ENCODE measurements at regions not wholly inside any gene's neighbourhood (a gene's known extent, or its start where the extent isn't known, plus 50 kb on each side); places are given as distances from the start of the nearest gene placed in this dataset.
"Not testable (repeated sequence)": the region's sequence is repeated elsewhere in the genome, so short reads cannot be mapped to it uniquely, and the experiment has no call there.

GRCh38 chr3:194871864-194872668, 186.4 kb downstream of the FAM43A start:
- Histone ChIP-seq H3K4me1 (ENCODE audit: control insufficient read depth in 1 of 2, insufficient read depth in 2 of 2, low read length in 2 of 2) (peaks cover 4 to 20% of the 10 kb centered on the region in 2 donors), H3K27ac (ENCODE audit: low read length) (no peak overlapping the region), H3K4me3 (ENCODE audit: low read depth in 1 of 2, low read length in 2 of 2) (no peak overlapping the region), H3K36me3 (ENCODE audit: control insufficient read depth in 1 of 2, insufficient read depth in 2 of 2, low read length in 2 of 2) (no peaks in the 10 kb centered on the region), H3K9me3 (ENCODE audit: control insufficient read depth in 1 of 2, low read length in 2 of 2) (peaks cover 0 to 5% of the 10 kb centered on the region in 2 donors), H3K27me3 (ENCODE audit: low read depth, low read length) (no peaks in the 10 kb centered on the region)

- Histone ChIP-seq H3K27ac (ENCODE audit: low read length) (no peak overlapping the region), H3K4me1 (ENCODE audit: control insufficient read depth in 1 of 2, insufficient read depth in 2 of 2, low read length in 2 of 2) (peaks cover 4 to 17% of the 10 kb centered on the region in 2 donors), H3K4me3 (ENCODE audit: low read depth in 1 of 2, low read length in 2 of 2) (no peak overlapping the region), H3K9me3 (ENCODE audit: control insufficient read depth in 1 of 2, low read length in 2 of 2) (peaks cover 0 to 5% of the 10 kb centered on the region in 2 donors), H3K36me3 (ENCODE audit: control insufficient read depth in 1 of 2, insufficient read depth in 2 of 2, low read length in 2 of 2) (no peaks in the 10 kb centered on the region), H3K27me3 (ENCODE audit: low read depth, low read length) (no peaks in the 10 kb centered on the region)
Observed at GRCh38 chr3:194872669-194872977, 186.9 kb downstream of the FAM43A start.

- not testable (repeated sequence) for H3K36me3 ChIP-seq (ENCODE audit: control insufficient read depth in 1 of 2, insufficient read depth in 2 of 2, low read length in 2 of 2); H3K9me3 ChIP-seq (ENCODE audit: control insufficient read depth in 1 of 2, low read length in 2 of 2); H3K27ac ChIP-seq (ENCODE audit: low read length); H3K4me3 ChIP-seq (ENCODE audit: low read depth in 1 of 2, low read length in 2 of 2); H3K27me3 ChIP-seq (ENCODE audit: low read depth, low read length)
- H3K4me1 ChIP-seq (ENCODE audit: control insufficient read depth in 1 of 2, insufficient read depth in 2 of 2, low read length in 2 of 2) = peaks cover 4 to 17% of the 10 kb centered on the region in 2 donors
Observed at GRCh38 chr3:194873474-194873873, 187.8 kb downstream of the FAM43A start.

GRCh38 chr3:194874206-194874605, 188.5 kb downstream of the FAM43A start:
- Histone ChIP-seq H3K4me1 (ENCODE audit: control insufficient read depth in 1 of 2, insufficient read depth in 2 of 2, low read length in 2 of 2) (peaks cover 7 to 17% of the 10 kb centered on the region in 2 donors), H3K9me3 (ENCODE audit: control insufficient read depth in 1 of 2, low read length in 2 of 2) (peaks cover 0 to 5% of the 10 kb centered on the region in 2 donors)

GRCh38 chr3:194874783-194875182, 189.1 kb downstream of the FAM43A start:
- Histone ChIP-seq H3K27ac (ENCODE audit: low read length) (no peak overlapping the region), H3K36me3 (ENCODE audit: control insufficient read depth in 1 of 2, insufficient read depth in 2 of 2, low read length in 2 of 2) (no peaks in the 10 kb centered on the region), H3K4me3 (ENCODE audit: low read depth in 1 of 2, low read length in 2 of 2) (no peak overlapping the region), H3K4me1 (ENCODE audit: control insufficient read depth in 1 of 2, insufficient read depth in 2 of 2, low read length in 2 of 2) (peaks cover 7 to 17% of the 10 kb centered on the region in 2 donors), H3K27me3 (ENCODE audit: low read depth, low read length) (no peaks in the 10 kb centered on the region), H3K9me3 (ENCODE audit: control insufficient read depth in 1 of 2, low read length in 2 of 2) (peaks cover 0 to 5% of the 10 kb centered on the region in 2 donors)

More at GRCh38 chr3:194874206-194874605, 188.5 kb downstream of the FAM43A start:
- no peaks in the 10 kb centered on the region for H3K27me3 ChIP-seq (ENCODE audit: low read depth, low read length)
- H3K4me3 ChIP-seq (ENCODE audit: low read depth in 1 of 2, low read length in 2 of 2) = no peak overlapping the region
- no peak overlapping the region for H3K27ac ChIP-seq (ENCODE audit: low read length)
- no peaks in the 10 kb centered on the region for H3K36me3 ChIP-seq (ENCODE audit: control insufficient read depth in 1 of 2, insufficient read depth in 2 of 2, low read length in 2 of 2)

- Histone ChIP-seq H3K27ac (ENCODE audit: low read length) (no peak overlapping the region), H3K4me1 (ENCODE audit: control insufficient read depth in 1 of 2, insufficient read depth in 2 of 2, low read length in 2 of 2) (peaks cover 17 to 22% of the 10 kb centered on the region in 2 donors), H3K27me3 (ENCODE audit: low read depth, low read length) (no peaks in the 10 kb centered on the region), H3K4me3 (ENCODE audit: low read depth in 1 of 2, low read length in 2 of 2) (no peak overlapping the region), H3K36me3 (ENCODE audit: control insufficient read depth in 1 of 2, insufficient read depth in 2 of 2, low read length in 2 of 2) (no peaks in the 10 kb centered on the region), H3K9me3 (ENCODE audit: control insufficient read depth in 1 of 2, low read length in 2 of 2) (no peaks in the 10 kb centered on the region)
Observed at GRCh38 chr3:194875581-194876402, 190.1 kb downstream of the FAM43A start.

GRCh38 chr3:194876403-194877095, 190.9 kb downstream of the FAM43A start:
- no peaks in the 10 kb centered on the region for H3K27me3 ChIP-seq (ENCODE audit: low read depth, low read length)
- no peak overlapping the region for H3K27ac ChIP-seq (ENCODE audit: low read length)
- H3K4me1 ChIP-seq (ENCODE audit: control insufficient read depth in 1 of 2, insufficient read depth in 2 of 2, low read length in 2 of 2) = peaks cover 19 to 23% of the 10 kb centered on the region in 2 donors
- no peaks in the 10 kb centered on the region for H3K9me3 ChIP-seq (ENCODE audit: control insufficient read depth in 1 of 2, low read length in 2 of 2)
- H3K36me3 ChIP-seq (ENCODE audit: control insufficient read depth in 1 of 2, insufficient read depth in 2 of 2, low read length in 2 of 2) = no peaks in the 10 kb centered on the region
- H3K4me3 ChIP-seq (ENCODE audit: low read depth in 1 of 2, low read length in 2 of 2) = no peak overlapping the region

GRCh38 chr3:194877291-194878119, 191.8 kb downstream of the FAM43A start:
- no peak overlapping the region for H3K4me3 ChIP-seq (ENCODE audit: low read depth in 1 of 2, low read length in 2 of 2)
- no peaks in the 10 kb centered on the region for H3K36me3 ChIP-seq (ENCODE audit: control insufficient read depth in 1 of 2, insufficient read depth in 2 of 2, low read length in 2 of 2)
- no peaks in the 10 kb centered on the region for H3K27me3 ChIP-seq (ENCODE audit: low read depth, low read length)
- H3K9me3 ChIP-seq (ENCODE audit: control insufficient read depth in 1 of 2, low read length in 2 of 2) = no peaks in the 10 kb centered on the region
- no peak overlapping the region for H3K27ac ChIP-seq (ENCODE audit: low read length)
- H3K4me1 ChIP-seq (ENCODE audit: control insufficient read depth in 1 of 2, insufficient read depth in 2 of 2, low read length in 2 of 2) = peaks cover 15 to 18% of the 10 kb centered on the region in 2 donors

- peak overlapping the region; percentile 49 for H3K27ac ChIP-seq (ENCODE audit: low read length)
- H3K4me3 ChIP-seq (ENCODE audit: low read depth in 1 of 2, low read length in 2 of 2) = no peak overlapping the region
- H3K27me3 ChIP-seq (ENCODE audit: low read depth, low read length) = no peaks in the 10 kb centered on the region
- no peaks in the 10 kb centered on the region for H3K36me3 ChIP-seq (ENCODE audit: control insufficient read depth in 1 of 2, insufficient read depth in 2 of 2, low read length in 2 of 2)
- H3K4me1 ChIP-seq (ENCODE audit: control insufficient read depth in 1 of 2, insufficient read depth in 2 of 2, low read length in 2 of 2) = peaks cover 10 to 18% of the 10 kb centered on the region in 2 donors
- H3K9me3 ChIP-seq (ENCODE audit: control insufficient read depth in 1 of 2, low read length in 2 of 2) = peaks cover 0 to 8% of the 10 kb centered on the region in 2 donors
Observed at GRCh38 chr3:194879126-194879877, 193.6 kb downstream of the FAM43A start.

All from muscle layer of duodenum (tissue), 2 donors.